Thyroid gland (tissue), 4 donors: ENCODE measurements at regions not wholly inside any gene's neighbourhood (a gene's known extent, or its start where the extent isn't known, plus 50 kb on each side); places are given as distances from the start of the nearest gene placed in this dataset.

Experiments used
- DNase-seq, 2 donors: peaks; one replicate each; pipeline ENCODE4 v3.0.0-alpha.2; 2019
- H3K27ac ChIP-seq, 3 donors: fragments of 200-600 bp; sonication (generic); 1 replicate in 2 of 3; 2 replicates in 1 of 3; pipeline ENCODE4 v1.5.1; 2016 to 2019; ENCODE audit warnings: mild to moderate bottlenecking in 1 of 3, moderate library complexity in 1 of 3
- H3K27me3 ChIP-seq: fragments of 200-600 bp; sonication (generic); one replicate; pipeline ENCODE4 v1.5.1; 2019
- H3K36me3 ChIP-seq, 2 donors: fragments of 200-600 bp; sonication (generic); one replicate each; pipeline ENCODE4 v1.5.1; 2016 to 2019
- H3K4me1 ChIP-seq, 2 donors: fragments of 200-600 bp; sonication (generic); one replicate each; pipeline ENCODE4 v1.5.1; 2017 to 2019
- H3K4me3 ChIP-seq, 3 donors: fragments of 200-600 bp; sonication (generic); replicated peaks in 1 of 3; 1 replicate in 2 of 3; 2 replicates in 1 of 3; pipeline ENCODE4 v1.5.1; 2016; ENCODE audit warnings: mild to moderate bottlenecking in 1 of 3
- H3K9me3 ChIP-seq: fragments of 200-600 bp; sonication (generic); one replicate; pipeline ENCODE4 v1.5.1; 2017
- POLR2A ChIP-seq, 2 donors: fragments of 450-650 bp; IDR thresholded peaks; one replicate each; pipeline ENCODE4 v1.6.1; 2017; ENCODE audit warnings: antibody characterized with exemption in 2 of 2, mild to moderate bottlenecking in 2 of 2, moderate library complexity in 1 of 2
- WGBS, 2 donors: methylation state at CpG; one replicate each; pipeline ENCODE4 v1.1.5; 2017; 5-methylcytosine and 5-hydroxymethylcytosine counted together
- intact Hi-C: fragments of 100-400 bp; cut with DNase I; formaldehyde crosslinking; loops from one replicate; pipeline ENCODE4 v1.15.1; 2023
- TF ChIP-seq, protein P1 (sequence below), 6 experiments: fragments of 200-600 bp in 3 of 6; fragments of 450-650 bp in 3 of 6; sonication (generic) in 3 of 6; IDR thresholded peaks; one replicate each; pipeline ENCODE4 v1.5.1; 2016 to 2019; ENCODE audit warnings: antibody characterized with exemption in 6 of 6, mild to moderate bottlenecking in 2 of 6, inconsistent platforms in 1 of 6, moderate library complexity in 1 of 6

DNA sequence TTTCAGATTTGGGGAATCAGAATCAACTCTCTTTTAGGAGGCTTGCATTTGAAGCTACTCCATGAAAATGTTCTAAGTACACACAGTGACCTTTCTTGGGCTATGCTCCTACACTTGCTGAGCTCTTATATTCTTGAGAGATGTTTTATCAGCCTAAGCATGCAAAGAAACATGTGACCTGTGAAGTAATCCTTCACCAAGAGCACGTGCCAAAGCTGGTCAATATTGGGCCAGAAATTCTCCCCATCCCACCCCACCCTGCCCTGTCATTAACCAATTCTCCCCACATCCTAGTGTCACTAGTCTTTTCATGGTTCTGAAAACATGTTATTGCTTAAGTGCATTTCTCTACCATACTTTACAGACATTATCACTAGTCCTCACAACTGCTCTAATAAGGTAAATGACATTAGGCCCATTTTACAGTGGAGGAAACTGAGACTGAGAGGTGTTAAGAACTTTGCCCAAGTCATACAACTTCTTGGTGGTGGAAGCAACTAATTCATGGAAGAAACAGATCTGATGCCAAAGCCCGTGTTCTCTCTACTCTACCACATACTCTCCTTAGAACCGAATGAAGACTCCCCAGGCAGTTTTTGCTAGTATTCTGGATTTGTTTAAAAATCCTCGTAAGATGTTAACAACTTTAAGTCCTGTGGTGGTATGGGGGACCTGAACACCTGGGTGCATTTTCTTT is 200.6 kb downstream of the PTEN start:
- no peak for DNase-seq
- intact Hi-C loops, result no loop called here
- 36 to 38% methylated on average over 4 of the region's 4 CpGs for WGBS, 2 donors
- Histone ChIP-seq H3K27me3 (no peaks in the 10 kb centered on the region), H3K4me1 (peaks cover 27 to 36% of the 10 kb centered on the region in 2 donors), H3K9me3 (no peaks in the 10 kb centered on the region), H3K27ac (peak overlapping the region; percentile 65 to 86 (median 83)), H3K36me3 (no peaks in the 10 kb centered on the region), H3K4me3 (no peak overlapping the region)
- TF ChIP-seq POLR2A (IDR thresholded peaks at IDR 0.05), result no peak

- intact Hi-C loops, result no loop called here
- WGBS, 2 donors, result 72 to 84% methylated on average over 5 of the region's 5 CpGs
- Histone ChIP-seq H3K4me1 (peaks cover 27 to 36% of the 10 kb centered on the region in 2 donors), H3K27ac (no peak overlapping the region), H3K9me3 (no peaks in the 10 kb centered on the region), H3K36me3 (no peaks in the 10 kb centered on the region), H3K27me3 (no peaks in the 10 kb centered on the region), H3K4me3 (no peak overlapping the region)
- no peak for TF ChIP-seq POLR2A (IDR thresholded peaks at IDR 0.05)
- TF ChIP-seq, protein P1, sequence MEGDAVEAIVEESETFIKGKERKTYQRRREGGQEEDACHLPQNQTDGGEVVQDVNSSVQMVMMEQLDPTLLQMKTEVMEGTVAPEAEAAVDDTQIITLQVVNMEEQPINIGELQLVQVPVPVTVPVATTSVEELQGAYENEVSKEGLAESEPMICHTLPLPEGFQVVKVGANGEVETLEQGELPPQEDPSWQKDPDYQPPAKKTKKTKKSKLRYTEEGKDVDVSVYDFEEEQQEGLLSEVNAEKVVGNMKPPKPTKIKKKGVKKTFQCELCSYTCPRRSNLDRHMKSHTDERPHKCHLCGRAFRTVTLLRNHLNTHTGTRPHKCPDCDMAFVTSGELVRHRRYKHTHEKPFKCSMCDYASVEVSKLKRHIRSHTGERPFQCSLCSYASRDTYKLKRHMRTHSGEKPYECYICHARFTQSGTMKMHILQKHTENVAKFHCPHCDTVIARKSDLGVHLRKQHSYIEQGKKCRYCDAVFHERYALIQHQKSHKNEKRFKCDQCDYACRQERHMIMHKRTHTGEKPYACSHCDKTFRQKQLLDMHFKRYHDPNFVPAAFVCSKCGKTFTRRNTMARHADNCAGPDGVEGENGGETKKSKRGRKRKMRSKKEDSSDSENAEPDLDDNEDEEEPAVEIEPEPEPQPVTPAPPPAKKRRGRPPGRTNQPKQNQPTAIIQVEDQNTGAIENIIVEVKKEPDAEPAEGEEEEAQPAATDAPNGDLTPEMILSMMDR (IDR thresholded peaks at IDR 0.05), result no peak
- DNase-seq, result peak; percentile 54 to 55
Measured at GRCh38 chr10:88064608-88065382, 201.4 kb downstream of the PTEN start.

- 88 to 90% methylated on average over 5 of the region's 5 CpGs for WGBS, 2 donors
Measured at GRCh38 chr10:88065383-88066049, 202.1 kb downstream of the PTEN start.

GRCh38 chr10:88066319-88066718 is 202.9 kb downstream of the PTEN start:
- H3K27ac ChIP-seq, result no peak overlapping the region

More at GRCh38 chr10:88065383-88066049, 202.1 kb downstream of the PTEN start:
- H3K4me1 ChIP-seq, result peaks cover 27 to 38% of the 10 kb centered on the region in 2 donors
- intact Hi-C loops, result no loop called here
- no peak overlapping the region for H3K4me3 ChIP-seq
- H3K9me3 ChIP-seq, result no peaks in the 10 kb centered on the region
- no peaks in the 10 kb centered on the region for H3K36me3 ChIP-seq
- DNase-seq, result no peak
- no peak for TF ChIP-seq POLR2A (IDR thresholded peaks at IDR 0.05)
- TF ChIP-seq, protein P1 (IDR thresholded peaks at IDR 0.05), result no peak
- no peak overlapping the region for H3K27ac ChIP-seq
- H3K27me3 ChIP-seq, result no peaks in the 10 kb centered on the region

GRCh38 chr10:88066876-88067275 is 203.5 kb downstream of the PTEN start:
- H3K27ac ChIP-seq, result no peak overlapping the region
- DNase-seq, result no peak
- H3K9me3 ChIP-seq, result no peaks in the 10 kb centered on the region
- H3K27me3 ChIP-seq, result no peaks in the 10 kb centered on the region
- no peak overlapping the region for H3K4me3 ChIP-seq
- H3K36me3 ChIP-seq, result no peaks in the 10 kb centered on the region
- TF ChIP-seq, protein P1 (IDR thresholded peaks at IDR 0.05), result no peak
- TF ChIP-seq POLR2A (IDR thresholded peaks at IDR 0.05), result no peak
- 88 to 89% methylated on average over 6 of the region's 6 CpGs for WGBS, 2 donors
- intact Hi-C loops, result no loop called here
- peaks cover 24 to 41% of the 10 kb centered on the region in 2 donors for H3K4me1 ChIP-seq

More at GRCh38 chr10:88066319-88066718, 202.9 kb downstream of the PTEN start:
- Histone ChIP-seq H3K4me1 (peaks cover 27 to 44% of the 10 kb centered on the region in 2 donors), H3K4me3 (no peak overlapping the region), H3K27me3 (no peaks in the 10 kb centered on the region), H3K9me3 (no peaks in the 10 kb centered on the region), H3K36me3 (no peaks in the 10 kb centered on the region)
- TF ChIP-seq, protein P1 (IDR thresholded peaks at IDR 0.05), result no peak
- TF ChIP-seq POLR2A (IDR thresholded peaks at IDR 0.05), result no peak
- 88 to 91% methylated on average over 3 of the region's 3 CpGs for WGBS, 2 donors
- intact Hi-C loops, result no loop called here
- no peak for DNase-seq
